Panc1 (cell line): ENCODE measurements at regions not wholly inside any gene's neighbourhood (a gene's known extent, or its start where the extent isn't known, plus 50 kb on each side); places are given as distances from the start of the nearest gene placed in this dataset.

Experiments used
- ATAC-seq: fragments of 200-7000 bp; cut with Tn5 transposase; 2 replicates; pipeline ENCODE4 v1.9.1; 2020; ENCODE audit warnings: mild to moderate bottlenecking, moderate library complexity
- BruUV-seq: library from RNA; stranded (reverse); fragments of 400-500 nt; replicated peaks from 2 replicates; lab custom pipeline; 2021; lab: Mats Ljungman, UMichigan
- CTCF ChIA-PET: fragments of 300-600 bp; sonication (Branson Sonifier 250); formaldehyde crosslinking; loops from one replicate; lab custom pipeline; 2022; ENCODE audit warnings: antibody characterized with exemption; lab: Charles Lee
- POLR2A ChIA-PET: fragments of 300-600 bp; sonication (Branson Sonifier 250); formaldehyde crosslinking; loops from one replicate; lab custom pipeline; 2022; ENCODE audit warnings: antibody characterized with exemption; lab: Charles Lee
- DNase-seq: peaks from one replicate; pipeline ENCODE4 v3.0.0-alpha.2; 2010; ENCODE audit warnings: low read depth, low spot score
- H3K27ac ChIP-seq: 2 replicates; pipeline ENCODE4 v1.5.1; 2011; ENCODE audit warnings: mild to moderate bottlenecking, low read length, inconsistent platforms
- H3K27me3 ChIP-seq: fragments of 200-500 bp; sonication (Bioruptor generic); 2 replicates; pipeline ENCODE4 v1.6.0; 2014; ENCODE audit warnings: low read length, inconsistent platforms; ENCODE audit not compliant: control insufficient read depth, insufficient read depth
- H3K36me3 ChIP-seq: fragments of 200-500 bp; sonication (Bioruptor generic); 2 replicates; pipeline ENCODE4 v1.5.1; 2014; ENCODE audit warnings: inconsistent platforms, mild to moderate bottlenecking, low read length, moderate library complexity; ENCODE audit not compliant: control insufficient read depth, insufficient read depth
- H3K4me1 ChIP-seq: 2 replicates; pipeline ENCODE4 v1.5.1; 2011; ENCODE audit warnings: inconsistent platforms, mild to moderate bottlenecking, low read length, moderate library complexity; ENCODE audit not compliant: control insufficient read depth, insufficient read depth
- H3K4me3 ChIP-seq, 2 experiments: 2 replicates each; pipeline ENCODE4 v1.5.1; 2011 to 2012; ENCODE audit warnings: low read depth in 2 of 2, low read length in 2 of 2, mild to moderate bottlenecking in 2 of 2, inconsistent platforms in 1 of 2, moderate library complexity in 1 of 2
- H3K9me3 ChIP-seq: fragments of 200-500 bp; sonication (Bioruptor generic); 2 replicates; pipeline ENCODE4 v1.5.1; 2014; ENCODE audit warnings: low read depth, mild to moderate bottlenecking, inconsistent platforms, low read length, moderate library complexity; ENCODE audit not compliant: control insufficient read depth, insufficient read depth
- CTCF ChIP-seq: fragments of 450-650 bp; IDR thresholded peaks from 2 replicates; pipeline ENCODE4 v1.5.1; 2017; ENCODE audit warnings: mild to moderate bottlenecking
- POLR2AphosphoS5 ChIP-seq: IDR thresholded peaks from 2 replicates; pipeline ENCODE4 v1.6.1; 2012; ENCODE audit warnings: mild to moderate bottlenecking, low read depth, low read length, moderate library complexity
- REST ChIP-seq, 2 experiments: IDR thresholded peaks; 2 replicates each; pipeline ENCODE4 v1.6.1; 2011 to 2012; ENCODE audit warnings: low read depth in 2 of 2, control low read depth in 1 of 2, low read length in 1 of 2, mild to moderate bottlenecking in 1 of 2, moderate library complexity in 1 of 2; ENCODE audit not compliant: insufficient read depth in 1 of 2
- SIN3A ChIP-seq: IDR thresholded peaks from 2 replicates; pipeline ENCODE4 v1.6.1; 2012; ENCODE audit warnings: low read depth, mild to moderate bottlenecking, low read length, moderate library complexity, borderline replicate concordance; ENCODE audit not compliant: insufficient read depth
- TCF7L2 ChIP-seq: IDR thresholded peaks from 2 replicates; pipeline ENCODE4 v1.6.1; 2011; ENCODE audit warnings: mild to moderate bottlenecking, low read depth, low read length, inconsistent platforms
- in situ Hi-C: cut with HindIII; loops from 2 replicates; pipeline ENCODE4 v1.10.0; 2016; ENCODE audit warnings: low sequenced_read_pairs, low pct_unique_long_range_greater_than_20kb
- intact Hi-C: fragments of 100-400 bp; cut with micrococcal nuclease; formaldehyde crosslinking; loops from one replicate; pipeline ENCODE4 v1.10.0; 2022; ENCODE audit not compliant: unreplicated experiment

- POLR2A ChIA-PET = no interaction called here
- no peaks in the 10 kb centered on the region; the same call in none of the 2 replicates for H3K27me3 ChIP-seq
- no peaks in the 10 kb centered on the region for H3K9me3 ChIP-seq
- in situ Hi-C loops (no loop called here), intact Hi-C loops (no loop called here)
- H3K27ac ChIP-seq = no peak overlapping the region
- DNase-seq (no peak), ATAC-seq (no peak)
- H3K4me1 ChIP-seq = no peaks in the 10 kb centered on the region
- TF ChIP-seq REST (IDR thresholded peaks at IDR 0.05; ENCODE audit: insufficient read depth in 1 of 2, low read depth in 2 of 2, low read length in 1 of 2) = no peak
- no peak for TF ChIP-seq POLR2AphosphoS5
- no peak for TF ChIP-seq CTCF
- TF ChIP-seq SIN3A = no peak
- no peak for TF ChIP-seq TCF7L2
- no peak overlapping the region for H3K4me3 ChIP-seq
- CTCF ChIA-PET = no interaction called here
- no peaks in the 10 kb centered on the region for H3K36me3 ChIP-seq
- no TSS peak for BruUV-seq
Observed at GRCh38 chr5:158202801-158203200, 343.9 kb upstream of the CLINT1 start.

GRCh38 chr5:158200619-158201018 lies 341.7 kb upstream of the CLINT1 start:
- no TSS peak for BruUV-seq
- TF ChIP-seq TCF7L2 (no peak), POLR2AphosphoS5 (no peak), CTCF (no peak), REST (IDR thresholded peaks at IDR 0.05; ENCODE audit: insufficient read depth in 1 of 2, low read depth in 2 of 2, low read length in 1 of 2) (no peak), SIN3A (no peak)
- in situ Hi-C loops (no loop called here), intact Hi-C loops (no loop called here)
- no peak for DNase-seq
- no peak for ATAC-seq
- H3K27ac ChIP-seq = no peak overlapping the region
- H3K9me3 ChIP-seq = no peaks in the 10 kb centered on the region
- H3K4me1 ChIP-seq = no peaks in the 10 kb centered on the region
- no peaks in the 10 kb centered on the region for H3K36me3 ChIP-seq
- ChIA-PET CTCF (no interaction called here), POLR2A (no interaction called here)
- H3K27me3 ChIP-seq = no peaks in the 10 kb centered on the region; the same call in none of the 2 replicates
- H3K4me3 ChIP-seq = no peak overlapping the region
